HG03045 (cell line): ENCODE measurements at regions not wholly inside any gene's neighbourhood (a gene's known extent, or its start where the extent isn't known, plus 50 kb on each side); places are given as distances from the start of the nearest gene placed in this dataset.
A peak's percentile ranks its signal among the peaks of the same experiment; 100 is the strongest.

Experiments used
- ATAC-seq: cut with Tn5 transposase; IDR thresholded peaks from one replicate; pipeline ENCODE4 v1.9.1; 2021; ENCODE audit warnings: mild to moderate bottlenecking, moderate library complexity; ENCODE audit not compliant: unreplicated experiment

GRCh38 chr9:103755441-103755840, 338.7 kb upstream of the SMC2 start:
- ATAC-seq: no peak

- no peak for ATAC-seq
Observed at GRCh38 chr9:103755986-103756385, 338.1 kb upstream of the SMC2 start.

- ATAC-seq: no peak
Observed at GRCh38 chr9:103757062-103757461, 337.0 kb upstream of the SMC2 start.

- no peak for ATAC-seq
Observed at GRCh38 chr9:103761466-103761865, 332.6 kb upstream of the SMC2 start.

GRCh38 chr9:103789686-103790085, 304.4 kb upstream of the SMC2 start:
- ATAC-seq: peak; percentile 85

- peak; percentile 99 for ATAC-seq
Observed at GRCh38 chr9:103798620-103799019, 295.5 kb upstream of the SMC2 start.

GRCh38 chr9:103799959-103800358, 294.1 kb upstream of the SMC2 start:
- no peak for ATAC-seq

- no peak for ATAC-seq
Observed at GRCh38 chr9:103802068-103802467, 292.0 kb upstream of the SMC2 start.

GRCh38 chr9:103803245-103803644, 290.9 kb upstream of the SMC2 start:
- no peak for ATAC-seq

GRCh38 chr9:103804077-103804735, 289.9 kb upstream of the SMC2 start:
- no peak for ATAC-seq

- no peak for ATAC-seq
Observed at GRCh38 chr9:103809745-103810144, 284.4 kb upstream of the SMC2 start.

- ATAC-seq: no peak
Observed at GRCh38 chr9:103811462-103811861, 282.6 kb upstream of the SMC2 start.

- ATAC-seq: no peak
Observed at GRCh38 chr9:103816146-103816545, 278.0 kb upstream of the SMC2 start.

- no peak for ATAC-seq
Observed at GRCh38 chr9:103819936-103820335, 274.2 kb upstream of the SMC2 start.

- no peak for ATAC-seq
Observed at GRCh38 chr9:103821115-103821514, 273.0 kb upstream of the SMC2 start.

GRCh38 chr9:103837940-103838339, 256.2 kb upstream of the SMC2 start:
- no peak for ATAC-seq

- no peak for ATAC-seq
Observed at GRCh38 chr9:103839197-103839596, 254.9 kb upstream of the SMC2 start.

GRCh38 chr9:103867886-103868285, 226.2 kb upstream of the SMC2 start:
- ATAC-seq: no peak

GRCh38 chr9:103872811-103873210, 221.3 kb upstream of the SMC2 start:
- ATAC-seq: no peak

- no peak for ATAC-seq
Observed at GRCh38 chr9:103881419-103881818, 212.7 kb upstream of the SMC2 start.

GRCh38 chr9:103889989-103890388, 204.1 kb upstream of the SMC2 start:
- no peak for ATAC-seq

- ATAC-seq: no peak
Observed at GRCh38 chr9:103894184-103894583, 199.9 kb upstream of the SMC2 start.

- ATAC-seq: no peak
Observed at GRCh38 chr9:103898550-103898949, 195.6 kb upstream of the SMC2 start.
